K562 (cell line): ENCODE measurements at regions not wholly inside any gene's neighbourhood (a gene's known extent, or its start where the extent isn't known, plus 50 kb on each side); places are given as distances from the start of the nearest gene placed in this dataset.

Source experiments
- ATAC-seq: fragments of 200-7000 bp; cut with Tn5 transposase; 3 replicates; pipeline ENCODE4 v1.9.1; 2020; ENCODE audit warnings: moderate library complexity
- BruUV-seq: library from RNA; stranded (reverse); fragments of 400-500 nt; replicated peaks from 2 replicates; lab custom pipeline; 2021; lab: Mats Ljungman, UMichigan
- CTCF ChIA-PET: fragments of 300-600 bp; formaldehyde crosslinking; extraction: SDS; loops from one replicate; lab custom pipeline; 2021; ENCODE audit warnings: low intra/inter-chr PET ratio; lab: Yijun Ruan, JAX
- POLR2A ChIA-PET: fragments of 300-600, 350-650 bp; sonication (Branson Sonifier 250); formaldehyde crosslinking; extraction: SDS; loops from one replicate; lab custom pipeline; 2021; ENCODE audit warnings: antibody characterized with exemption, inconsistent platforms; lab: Yijun Ruan, JAX
- DNase-seq, 4 experiments: peaks; one replicate each; pipeline versions ENCODE4 v3.0.0 to v3.0.0-alpha.2; 2011 to 2018; ENCODE audit warnings: low spot score in 3 of 4, mixed read lengths in 3 of 4; ENCODE audit errors: extremely low read depth in 1 of 4
- FAIRE-seq: peaks from 2 replicates; lab custom pipeline; 2011; peaks lifted over from hg19 to GRCh38; lab: Jason Lieb, UNC
- H2AFZ ChIP-seq: 2 replicates; pipeline ENCODE4 v1.6.0; 2011; ENCODE audit warnings: low read depth, low read length, control low read depth, inconsistent platforms
- H3K27ac ChIP-seq: fragments of 200-600 bp; 3 replicates; pipeline ENCODE4 v1.8.0; 2011; ENCODE audit warnings: low read depth, mild to moderate bottlenecking, control low read depth, inconsistent platforms, low read length, moderate library complexity, mixed read lengths; ENCODE audit errors: extremely low read depth
- H3K27me3 ChIP-seq, 2 experiments: fragments of 300-600 bp in 1 of 2; 2 replicates in 1 of 2; 3 replicates in 1 of 2; pipeline versions ENCODE4 v1.6.0 to v1.8.0; 2011; ENCODE audit warnings: inconsistent platforms in 2 of 2, low read length in 2 of 2, mild to moderate bottlenecking in 1 of 2, mixed read lengths in 1 of 2, moderate library complexity in 1 of 2; ENCODE audit not compliant: control insufficient read depth in 2 of 2, insufficient read depth in 2 of 2
- H3K36me3 ChIP-seq: fragments of 300-600 bp; 3 replicates; pipeline ENCODE4 v1.8.0; 2011; ENCODE audit warnings: mild to moderate bottlenecking, low read length, inconsistent platforms; ENCODE audit not compliant: control insufficient read depth, insufficient read depth
- H3K4me1 ChIP-seq, 2 experiments: fragments of 200-600 bp in 1 of 2; replicated peaks in 1 of 2; 2 replicates in 1 of 2; 3 replicates in 1 of 2; pipeline versions ENCODE4 v1.5.1 to v1.8.0; 2011; ENCODE audit warnings: inconsistent platforms in 2 of 2, low read length in 2 of 2, mild to moderate bottlenecking in 1 of 2, mixed read lengths in 1 of 2, moderate library complexity in 1 of 2; ENCODE audit not compliant: control insufficient read depth in 2 of 2, insufficient read depth in 2 of 2
- H3K4me2 ChIP-seq: 2 replicates; pipeline ENCODE4 v1.6.1; 2011; ENCODE audit warnings: low read length, control low read depth, inconsistent platforms, mixed read lengths; ENCODE audit not compliant: insufficient read depth
- H3K4me3 ChIP-seq: fragments of 200-600 bp; sonication (generic), shearing (Covaris generic); 2 replicates; pipeline ENCODE4 v1.5.1; 2016; ENCODE audit warnings: control low read depth, inconsistent platforms
- H3K79me2 ChIP-seq: fragments of 200-600 bp; 3 replicates; pipeline ENCODE4 v1.8.0; 2011; ENCODE audit warnings: low read length, inconsistent platforms; ENCODE audit not compliant: control insufficient read depth, insufficient read depth
- H3K9ac ChIP-seq, 2 experiments: 2 replicates each; pipeline versions ENCODE4 v1.6.0 to v1.6.1; 2011; ENCODE audit warnings: low read depth in 2 of 2, low read length in 2 of 2, control low read depth in 1 of 2, inconsistent platforms in 1 of 2, mild to moderate bottlenecking in 1 of 2, mixed read lengths in 1 of 2; ENCODE audit not compliant: insufficient read depth in 1 of 2
- H3K9me1 ChIP-seq: one replicate; pipeline ENCODE4 v1.6.0; 2011; ENCODE audit warnings: inconsistent platforms, mild to moderate bottlenecking, low read length, moderate library complexity; ENCODE audit not compliant: control insufficient read depth, insufficient read depth
- H3K9me3 ChIP-seq: replicated peaks from 2 replicates; pipeline ENCODE4 v1.5.1; 2011; ENCODE audit warnings: low read depth, low read length, inconsistent platforms; ENCODE audit not compliant: control insufficient read depth, insufficient read depth
- H4K20me1 ChIP-seq: replicated peaks from 2 replicates; pipeline ENCODE4 v1.6.1; 2011; ENCODE audit warnings: low read length, inconsistent platforms, mixed read lengths; ENCODE audit not compliant: control insufficient read depth, insufficient read depth
- CHD4 ChIP-seq: fragments of 200-600 bp; sonication (generic); IDR thresholded peaks from 3 replicates; pipeline ENCODE4 v1.6.1; 2012; ENCODE audit warnings: low read depth, mild to moderate bottlenecking, mixed read lengths, low read length, inconsistent platforms; ENCODE audit not compliant: insufficient read depth, insufficient replicate concordance, poor library complexity, severe bottlenecking
- KAT7 ChIP-seq: sonication (generic); formaldehyde crosslinking; IDR thresholded peaks from 2 replicates; pipeline ENCODE4 v1.8.0; 2022; ENCODE audit warnings: missing genetic modification reagents, mild to moderate bottlenecking, borderline replicate concordance
- NFE2L1 ChIP-seq: fragments of 450-650 bp; IDR thresholded peaks from 2 replicates; pipeline ENCODE4 v1.6.1; 2016; ENCODE audit warnings: missing genetic modification characterization, low read depth, mild to moderate bottlenecking, missing compliant biosample characterization, moderate library complexity, borderline replicate concordance
- PHB ChIP-seq: fragments of 250-450 bp; sonication (Bioruptor Pico); IDR thresholded peaks from 2 replicates; pipeline ENCODE4 v1.5.0; 2021
- ZNF280B ChIP-seq: fragments of 250-450 bp; sonication (Bioruptor Pico); IDR thresholded peaks from 2 replicates; pipeline ENCODE4 v1.5.1; 2021; ENCODE audit warnings: mild to moderate bottlenecking
- WGBS: fragments of 100-300 bp; shearing (Covaris generic); methylation state at CpG from one replicate; pipeline ENCODE4 v1.1.6; 2016; ENCODE audit warnings: low coverage, mixed read lengths; ENCODE audit not compliant: insufficient coverage; ENCODE audit errors: missing lambda C conversion rate; 5-methylcytosine and 5-hydroxymethylcytosine counted together
- in situ Hi-C: fragments of 300-500 bp; cut with MboI; formaldehyde crosslinking; loops from 4 replicates; pipeline ENCODE4 v1.15.0; 2018; ENCODE audit warnings: inconsistent platforms, mixed read lengths
- intact Hi-C: fragments of 100-400 bp; cut with micrococcal nuclease; formaldehyde crosslinking; loops from 2 replicates; pipeline ENCODE4 v1.14.2; 2022

GRCh38 chr1:56062625-56063024 lies 516.7 kb downstream of the PLPP3 start:
- no peak for FAIRE-seq
- Histone ChIP-seq H3K79me2 (no peaks in the 10 kb centered on the region), H3K4me3 (no peak overlapping the region), H3K4me2 (no peak overlapping the region), H2AFZ (no peak overlapping the region), H3K36me3 (no peaks in the 10 kb centered on the region), H3K27ac (no peak overlapping the region), H3K27me3 (no peaks in the 10 kb centered on the region), H4K20me1 (no peaks in the 10 kb centered on the region), H3K9me1 (no peaks in the 10 kb centered on the region), H3K9me3 (no peaks in the 10 kb centered on the region; the same call in 1 of the 2 replicates), H3K4me1 (no peaks in the 10 kb centered on the region), H3K9ac (no peak overlapping the region)
- ATAC-seq, result no peak
- DNase-seq, result no peak
- 7% methylated on average over 4 of the region's 4 CpGs for WGBS
- intact Hi-C loops, result no loop called here
- no TSS peak for BruUV-seq
- ChIA-PET POLR2A (no interaction called here), CTCF (no interaction called here)
- in situ Hi-C loops, result no loop called here
- TF ChIP-seq NFE2L1 (tag) (no peak), PHB (CRISPR knock-in tag) (no peak), KAT7 (CRISPR knock-in tag) (no peak), ZNF280B (CRISPR knock-in tag) (no peak), CHD4 (no peak)
